Naive thymus-derived CD8-positive, alpha-beta T cell (primary cell): ENCODE measurements at regions not wholly inside any gene's neighbourhood (a gene's known extent, or its start where the extent isn't known, plus 50 kb on each side); places are given as distances from the start of the nearest gene placed in this dataset.

Source experiments
- ATAC-seq, 2 donors: fragments of 150-1000 bp; cut with Tn5 transposase in 1 of 2; sonication (Bioruptor Pico), chemical (Tn5 transposase) in 1 of 2; 1 replicate in 1 of 2; 2 replicates in 1 of 2; pipeline ENCODE4 v1.10.0; 2021; ENCODE audit warnings: mild to moderate bottlenecking in 2 of 2, moderate library complexity in 2 of 2
- POLR2A ChIA-PET: fragments of 350-600 bp; sonication (Branson Sonifier 250); formaldehyde crosslinking; loops from one replicate; lab custom pipeline; 2021; ENCODE audit warnings: antibody characterized with exemption; lab: Charles Lee
- DNase-seq, 10 donors: peaks; one replicate each; pipeline versions ENCODE4 v3.0.0 to v3.0.0-alpha.2; 2020 to 2022
- H3K27ac Mint-ChIP-seq, 10 donors: one replicate each; pipeline ENCODE4 v1.8.0; 2020 to 2022; ENCODE audit warnings: mild to moderate bottlenecking in 10 of 10, mixed read lengths in 10 of 10, moderate library complexity in 4 of 10, inconsistent platforms in 1 of 10
- H3K27me3 Mint-ChIP-seq, 5 donors: one replicate each; pipeline ENCODE4 v1.8.0; 2021 to 2022; ENCODE audit warnings: mixed read lengths in 5 of 5
- H3K36me3 Mint-ChIP-seq, 3 donors: one replicate each; pipeline ENCODE4 v1.8.0; 2020 to 2022; ENCODE audit warnings: mixed read lengths in 3 of 3, mild to moderate bottlenecking in 2 of 3, inconsistent platforms in 1 of 3
- H3K4me1 Mint-ChIP-seq, 4 donors: one replicate each; pipeline ENCODE4 v1.8.0; 2021 to 2022; ENCODE audit warnings: mixed read lengths in 4 of 4
- H3K4me3 Mint-ChIP-seq, 10 donors: one replicate each; pipeline ENCODE4 v1.8.0; 2020 to 2022; ENCODE audit warnings: mild to moderate bottlenecking in 10 of 10, mixed read lengths in 10 of 10, moderate library complexity in 6 of 10, inconsistent platforms in 1 of 10
- H3K9me3 Mint-ChIP-seq, 9 donors: one replicate each; pipeline ENCODE4 v1.8.0; 2020 to 2022; ENCODE audit warnings: mixed read lengths in 9 of 9, mild to moderate bottlenecking in 3 of 9, inconsistent platforms in 1 of 9, moderate library complexity in 1 of 9

DNA sequence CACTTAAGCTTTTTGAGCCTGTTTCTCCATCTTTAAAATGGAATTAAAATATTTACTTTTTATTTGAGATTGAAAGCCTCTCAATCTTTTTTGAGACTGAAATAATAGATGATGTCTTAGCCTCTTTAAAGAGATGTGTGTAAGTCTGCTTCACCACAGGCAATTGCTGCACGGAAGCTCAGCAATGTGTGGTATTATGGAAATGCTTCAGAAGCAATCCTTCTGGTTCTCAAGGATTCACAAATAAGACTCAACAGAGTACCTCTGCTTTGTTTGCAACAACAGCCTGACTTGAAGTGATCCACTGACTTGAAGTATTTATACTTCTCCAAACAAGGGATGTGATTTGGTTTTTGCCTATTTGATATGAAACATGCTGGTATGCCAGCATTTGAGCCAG lies 332.0 kb upstream of the RASGRP1 start:
- ATAC-seq (no peak), DNase-seq (no peak)
- Mint-ChIP-seq H3K36me3 (no peaks in the 10 kb centered on the region), H3K27ac (no peak overlapping the region), H3K4me3 (no peak overlapping the region), H3K27me3 (peaks cover 8 to 32% (median 13%) of the 10 kb centered on the region in 5 donors), H3K9me3 (peaks cover 0 to 8% (median 0%) of the 10 kb centered on the region in 9 donors), H3K4me1 (no peaks in the 10 kb centered on the region)
- POLR2A ChIA-PET = no interaction called here

DNA sequence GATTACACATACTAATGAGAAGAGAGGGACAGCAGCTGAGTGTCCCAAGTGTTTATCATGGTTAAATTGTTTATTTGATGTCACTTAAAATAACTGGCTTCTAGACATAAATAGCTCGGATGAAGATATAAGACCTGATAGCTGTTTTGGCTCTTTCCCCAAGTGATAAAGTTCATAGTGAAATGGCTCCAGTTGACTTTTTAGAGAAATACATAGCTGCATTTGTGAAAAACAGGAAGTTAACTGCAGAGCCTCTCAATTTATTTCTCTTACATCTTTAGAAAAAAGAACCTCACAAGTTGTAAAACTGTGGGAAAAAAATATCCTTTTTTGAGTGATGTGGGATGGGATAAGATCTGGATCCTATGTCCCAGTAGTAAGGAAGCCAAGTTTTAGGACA lies 332.9 kb upstream of the RASGRP1 start:
- ATAC-seq (no peak), DNase-seq (no peak)
- Mint-ChIP-seq H3K27ac (no peak overlapping the region), H3K9me3 (peaks cover 0 to 2% (median 0%) of the 10 kb centered on the region in 9 donors), H3K36me3 (no peaks in the 10 kb centered on the region), H3K4me1 (no peaks in the 10 kb centered on the region), H3K4me3 (no peak overlapping the region), H3K27me3 (peaks cover 1 to 30% (median 9%) of the 10 kb centered on the region in 5 donors)
- POLR2A ChIA-PET = no interaction called here

DNA sequence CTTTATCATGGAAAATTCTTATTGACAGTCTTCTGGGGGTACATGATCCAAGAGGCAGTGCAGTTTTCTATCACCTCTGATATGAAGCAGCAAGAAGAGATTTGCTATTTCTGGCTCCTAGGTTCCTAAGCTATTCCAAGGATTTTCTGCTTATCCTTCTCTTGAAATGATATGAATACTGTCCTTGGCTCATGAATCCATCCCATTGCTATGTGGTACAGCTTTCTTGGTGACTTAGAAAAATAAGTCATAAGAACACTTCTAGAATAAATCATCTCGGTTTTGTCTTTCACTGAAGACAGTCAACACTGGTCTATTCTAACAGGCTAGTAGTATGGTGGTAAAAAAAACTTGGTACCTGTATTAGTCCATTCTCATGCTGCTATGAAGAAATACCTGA lies 333.6 kb upstream of the RASGRP1 start:
- H3K36me3 Mint-ChIP-seq = no peaks in the 10 kb centered on the region
- H3K27me3 Mint-ChIP-seq = peaks cover 1 to 28% (median 9%) of the 10 kb centered on the region in 5 donors
- H3K4me1 Mint-ChIP-seq = no peaks in the 10 kb centered on the region
- POLR2A ChIA-PET = no interaction called here
- H3K4me3 Mint-ChIP-seq = no peak overlapping the region
- no peak overlapping the region for H3K27ac Mint-ChIP-seq
- no peak for ATAC-seq
- DNase-seq = no peak
- H3K9me3 Mint-ChIP-seq = peaks cover 0 to 2% (median 0%) of the 10 kb centered on the region in 9 donors

DNA sequence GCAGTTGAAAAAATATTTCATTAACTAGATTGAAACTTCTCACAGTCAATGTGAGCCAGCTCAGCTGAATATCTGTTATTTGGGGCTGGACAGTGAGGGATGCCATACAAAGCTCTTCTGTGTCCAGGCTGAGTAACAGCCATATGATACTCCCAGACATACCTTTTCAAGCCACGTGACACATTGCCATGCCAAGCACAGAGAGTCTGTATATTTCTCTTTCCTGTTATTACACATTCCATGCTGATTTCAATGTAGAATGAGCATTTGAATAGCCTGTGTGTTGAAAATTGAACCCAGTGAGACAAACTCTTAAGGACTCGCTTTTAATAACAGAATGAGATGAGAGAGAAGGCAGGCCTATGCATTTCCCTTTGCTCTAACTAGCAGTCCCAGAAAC lies 334.7 kb upstream of the RASGRP1 start:
- peaks cover 0 to 22% (median 10%) of the 10 kb centered on the region in 5 donors for H3K27me3 Mint-ChIP-seq
- DNase-seq = no peak
- ATAC-seq = no peak
- H3K36me3 Mint-ChIP-seq = no peaks in the 10 kb centered on the region
- H3K9me3 Mint-ChIP-seq = peaks cover 0 to 2% (median 0%) of the 10 kb centered on the region in 9 donors
- H3K4me1 Mint-ChIP-seq = no peaks in the 10 kb centered on the region
- H3K4me3 Mint-ChIP-seq = no peak overlapping the region
- no peak overlapping the region for H3K27ac Mint-ChIP-seq
- POLR2A ChIA-PET = no interaction called here

DNA sequence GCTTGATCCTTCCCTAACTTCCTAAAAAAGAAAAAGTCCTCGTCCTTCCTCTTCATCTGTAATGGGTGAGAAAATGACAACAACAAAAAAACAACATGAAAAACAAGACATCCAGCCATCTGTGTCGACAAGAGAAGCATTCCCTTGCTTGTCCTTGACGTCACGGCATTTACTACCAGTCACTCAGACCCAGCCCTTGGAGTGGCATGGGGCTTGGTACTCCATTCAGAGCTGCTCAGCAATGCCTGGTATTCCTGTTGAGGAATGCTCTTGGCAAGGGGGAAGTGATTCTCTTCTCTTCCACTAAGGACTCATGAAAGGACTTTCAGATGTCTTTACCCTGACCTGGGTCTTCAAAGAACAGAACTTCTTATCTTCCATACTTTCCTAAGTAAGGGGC lies 339.7 kb upstream of the RASGRP1 start:
- Mint-ChIP-seq H3K4me1 (no peaks in the 10 kb centered on the region), H3K27ac (no peak overlapping the region), H3K36me3 (peaks cover 0 to 5% (median 2%) of the 10 kb centered on the region in 3 donors), H3K4me3 (no peak overlapping the region), H3K9me3 (peaks cover 0 to 30% (median 4%) of the 10 kb centered on the region in 9 donors), H3K27me3 (peaks cover 8 to 16% (median 12%) of the 10 kb centered on the region in 5 donors)
- DNase-seq = no peak
- no peak for ATAC-seq
- POLR2A ChIA-PET = no interaction called here

DNA sequence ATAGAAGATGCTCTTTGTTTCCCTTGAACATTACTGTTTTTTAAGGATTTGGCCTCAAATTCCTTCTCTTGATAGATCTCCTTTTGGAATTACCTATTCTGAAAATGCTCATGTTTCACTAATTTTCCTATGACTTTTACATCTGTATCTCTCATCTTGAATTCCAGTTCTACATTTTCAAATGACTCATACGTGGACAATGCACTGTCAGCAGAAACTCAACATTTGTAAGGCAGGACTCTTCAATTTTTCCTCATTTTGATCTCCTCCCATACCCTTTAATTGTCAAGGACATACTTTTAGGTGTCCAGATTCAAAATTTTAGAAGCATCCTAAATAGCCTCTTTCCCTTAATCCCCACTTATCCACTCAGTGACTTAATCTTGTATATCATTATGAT lies 341.0 kb upstream of the RASGRP1 start:
- Mint-ChIP-seq H3K27ac (no peak overlapping the region), H3K4me1 (no peaks in the 10 kb centered on the region), H3K27me3 (peaks cover 8 to 17% (median 13%) of the 10 kb centered on the region in 5 donors), H3K9me3 (peaks cover 3 to 36% (median 6%) of the 10 kb centered on the region in 9 donors), H3K4me3 (no peak overlapping the region), H3K36me3 (peaks cover 0 to 8% (median 2%) of the 10 kb centered on the region in 3 donors)
- ATAC-seq (no peak), DNase-seq (no peak)
- POLR2A ChIA-PET = no interaction called here

DNA sequence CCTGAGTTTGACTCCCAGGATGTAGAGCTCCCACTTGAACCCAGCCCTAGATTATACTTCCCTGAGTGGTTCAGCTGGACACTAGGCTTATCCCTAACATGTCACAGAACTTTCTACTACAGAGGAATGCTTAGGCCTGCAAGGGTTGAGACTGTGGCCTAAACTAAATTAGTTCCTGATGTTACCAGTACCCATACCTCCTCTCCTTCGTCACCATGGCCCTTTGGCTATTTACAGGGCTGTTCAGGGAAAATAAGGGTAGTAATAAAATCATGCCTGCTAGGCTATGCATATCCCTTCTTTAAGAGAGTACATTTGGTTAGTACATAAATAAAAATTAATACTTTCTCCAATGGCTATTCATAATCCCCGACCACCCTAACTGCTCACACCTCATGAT lies 356.4 kb upstream of the RASGRP1 start:
- DNase-seq = no peak
- peaks cover 2 to 15% (median 6%) of the 10 kb centered on the region in 5 donors for H3K27me3 Mint-ChIP-seq
- H3K9me3 Mint-ChIP-seq = no peaks in the 10 kb centered on the region
- H3K4me3 Mint-ChIP-seq = no peak overlapping the region
- POLR2A ChIA-PET = no interaction called here
- no peak overlapping the region for H3K27ac Mint-ChIP-seq
- no peaks in the 10 kb centered on the region for H3K36me3 Mint-ChIP-seq
- H3K4me1 Mint-ChIP-seq = no peaks in the 10 kb centered on the region
- ATAC-seq = no peak

DNA sequence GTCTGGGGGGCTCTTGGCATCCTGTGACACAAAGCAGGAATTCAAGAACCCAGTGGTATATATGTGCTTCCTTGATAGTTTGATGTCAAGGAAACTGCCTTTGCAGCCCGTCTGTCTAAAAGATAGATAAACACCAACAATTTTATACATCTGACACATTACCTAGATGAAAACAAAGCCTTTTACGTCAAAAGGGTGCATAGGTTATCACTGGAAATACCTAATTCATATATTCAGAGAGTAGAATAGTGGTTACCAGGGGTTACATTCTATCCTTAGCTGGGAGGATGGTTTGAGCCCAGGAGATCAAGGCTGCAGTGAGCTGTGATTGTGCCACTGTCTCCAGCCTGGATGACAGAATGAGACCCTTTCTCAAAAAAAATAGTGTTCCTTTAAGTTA lies 356.9 kb upstream of the RASGRP1 start:
- Mint-ChIP-seq H3K4me3 (no peak overlapping the region), H3K27me3 (peaks cover 0 to 11% (median 3%) of the 10 kb centered on the region in 5 donors), H3K36me3 (no peaks in the 10 kb centered on the region), H3K27ac (no peak overlapping the region), H3K4me1 (no peaks in the 10 kb centered on the region), H3K9me3 (no peaks in the 10 kb centered on the region)
- DNase-seq (no peak), ATAC-seq (no peak)
- POLR2A ChIA-PET = no interaction called here

DNA sequence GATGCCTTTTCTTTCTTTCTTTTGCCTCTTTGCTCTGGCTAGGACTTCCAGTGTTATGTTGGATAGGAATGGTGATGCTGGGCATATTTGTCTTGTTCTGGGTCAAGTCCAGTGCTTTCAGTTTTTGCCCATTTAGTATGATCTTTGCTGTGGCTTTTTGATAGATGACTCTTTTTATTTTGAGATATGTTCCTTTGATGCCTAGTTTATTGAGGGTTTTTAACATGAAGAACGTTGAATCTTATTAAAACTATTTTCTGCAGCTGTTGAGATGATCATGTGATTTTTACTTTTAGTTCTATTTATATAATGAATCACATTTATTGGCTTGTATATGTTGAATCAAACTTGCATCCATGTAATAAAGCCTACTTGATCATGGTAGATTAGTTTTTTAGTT lies 363.8 kb upstream of the RASGRP1 start:
- Mint-ChIP-seq H3K4me1 (no peaks in the 10 kb centered on the region), H3K27me3 (peaks cover 4 to 15% (median 12%) of the 10 kb centered on the region in 5 donors), H3K27ac (no peak overlapping the region), H3K36me3 (peaks cover 0 to 6% (median 0%) of the 10 kb centered on the region in 3 donors), H3K4me3 (no peak overlapping the region), H3K9me3 (no peaks in the 10 kb centered on the region)
- POLR2A ChIA-PET = no interaction called here
- no peak for DNase-seq
- no peak for ATAC-seq

DNA sequence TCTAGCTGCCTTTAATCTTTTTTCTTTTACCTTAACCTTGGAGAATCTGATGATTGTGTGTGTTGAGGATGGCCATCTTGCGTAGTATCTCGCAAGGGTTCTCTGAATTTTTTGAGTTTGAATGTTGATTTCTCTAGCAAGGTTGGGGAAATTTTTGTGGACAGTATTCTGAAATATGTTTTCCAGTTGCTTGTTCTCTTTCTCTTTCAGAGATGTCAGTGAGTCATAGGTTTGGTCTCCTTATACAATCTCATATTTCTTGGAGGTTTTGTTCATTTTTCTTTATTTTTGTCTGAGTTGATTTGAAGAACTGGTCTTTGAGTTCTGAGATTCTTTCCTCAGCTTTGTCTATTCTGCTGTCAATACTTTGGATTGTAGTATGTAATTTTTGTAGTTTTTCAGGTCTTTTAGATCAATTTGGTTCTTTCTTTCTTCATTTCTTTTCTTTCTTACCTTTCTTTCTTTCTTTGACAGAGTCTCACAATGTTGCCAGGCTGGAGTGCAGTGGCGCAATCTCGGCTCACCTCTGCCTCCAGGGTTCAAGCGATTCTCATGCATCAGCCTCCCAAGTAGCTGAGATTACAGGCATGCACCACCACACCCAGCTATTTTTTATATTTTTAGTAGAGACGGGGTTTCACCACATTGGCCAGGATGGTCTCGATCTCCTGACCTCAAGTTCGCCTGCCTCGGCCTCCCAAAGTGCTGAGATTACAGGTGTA lies 366.4 kb upstream of the RASGRP1 start:
- no peak for DNase-seq
- H3K4me3 Mint-ChIP-seq = no peak overlapping the region
- H3K4me1 Mint-ChIP-seq = no peaks in the 10 kb centered on the region
- ATAC-seq = no peak
- H3K9me3 Mint-ChIP-seq = peaks cover 0 to 3% (median 0%) of the 10 kb centered on the region in 9 donors
- H3K27ac Mint-ChIP-seq = no peak overlapping the region
- peaks cover 0 to 6% (median 0%) of the 10 kb centered on the region in 3 donors for H3K36me3 Mint-ChIP-seq
- POLR2A ChIA-PET = no interaction called here
- peaks cover 9 to 34% (median 13%) of the 10 kb centered on the region in 5 donors for H3K27me3 Mint-ChIP-seq

DNA sequence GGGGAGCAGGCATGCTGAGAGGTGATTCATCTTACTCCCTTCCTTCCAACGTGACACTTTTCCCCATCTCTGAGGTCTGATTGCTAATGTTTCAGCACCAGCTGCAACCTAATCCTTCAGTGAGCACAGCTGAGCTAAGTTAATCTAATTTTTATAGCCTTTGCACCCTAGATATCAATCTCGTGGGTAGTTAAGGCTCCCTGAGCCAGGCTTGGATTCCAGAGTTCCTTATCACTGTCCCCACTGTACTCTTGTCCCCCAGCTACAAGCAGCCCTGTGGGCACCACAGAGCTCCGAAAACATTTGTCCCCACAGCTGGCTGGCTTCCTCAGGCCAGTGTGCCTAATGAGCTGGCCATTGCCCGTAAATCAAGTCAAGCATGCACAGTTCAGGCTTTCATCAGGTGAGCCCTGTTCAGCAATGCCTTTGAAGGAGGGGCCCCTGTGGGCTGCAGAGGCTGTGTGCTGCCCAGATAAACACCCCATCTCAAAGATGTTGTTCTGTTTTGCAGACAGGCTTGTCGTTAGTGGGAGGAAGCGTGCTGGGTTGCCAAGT lies 376.9 kb upstream of the RASGRP1 start:
- Mint-ChIP-seq H3K27me3 (peaks cover 4 to 22% (median 18%) of the 10 kb centered on the region in 5 donors), H3K4me3 (no peak overlapping the region), H3K27ac (no peak overlapping the region), H3K36me3 (no peaks in the 10 kb centered on the region), H3K4me1 (no peaks in the 10 kb centered on the region), H3K9me3 (peaks cover 0 to 4% (median 0%) of the 10 kb centered on the region in 9 donors)
- ATAC-seq = no peak
- POLR2A ChIA-PET = no interaction called here
- no peak for DNase-seq

DNA sequence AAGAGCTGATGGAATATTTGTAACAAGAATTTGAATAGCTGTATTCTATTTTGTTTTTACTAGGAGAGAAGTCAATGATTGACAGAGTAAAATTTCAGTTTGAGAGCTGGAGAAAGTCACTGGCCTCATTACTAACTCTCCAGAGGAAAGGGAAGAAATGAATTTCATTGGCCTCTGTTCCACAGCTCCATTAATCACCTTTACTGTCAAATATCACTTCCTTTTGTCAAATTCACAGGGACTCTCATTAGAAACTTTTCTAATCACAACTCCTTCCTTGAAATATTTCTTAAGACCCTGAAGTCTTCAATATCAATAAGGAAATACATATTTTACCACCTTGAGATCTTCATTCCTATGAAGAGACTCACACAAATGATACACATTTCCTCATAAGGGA lies 379.9 kb upstream of the RASGRP1 start:
- POLR2A ChIA-PET = no interaction called here
- H3K27me3 Mint-ChIP-seq = peaks cover 3 to 21% (median 10%) of the 10 kb centered on the region in 5 donors
- ATAC-seq = no peak

DNA sequence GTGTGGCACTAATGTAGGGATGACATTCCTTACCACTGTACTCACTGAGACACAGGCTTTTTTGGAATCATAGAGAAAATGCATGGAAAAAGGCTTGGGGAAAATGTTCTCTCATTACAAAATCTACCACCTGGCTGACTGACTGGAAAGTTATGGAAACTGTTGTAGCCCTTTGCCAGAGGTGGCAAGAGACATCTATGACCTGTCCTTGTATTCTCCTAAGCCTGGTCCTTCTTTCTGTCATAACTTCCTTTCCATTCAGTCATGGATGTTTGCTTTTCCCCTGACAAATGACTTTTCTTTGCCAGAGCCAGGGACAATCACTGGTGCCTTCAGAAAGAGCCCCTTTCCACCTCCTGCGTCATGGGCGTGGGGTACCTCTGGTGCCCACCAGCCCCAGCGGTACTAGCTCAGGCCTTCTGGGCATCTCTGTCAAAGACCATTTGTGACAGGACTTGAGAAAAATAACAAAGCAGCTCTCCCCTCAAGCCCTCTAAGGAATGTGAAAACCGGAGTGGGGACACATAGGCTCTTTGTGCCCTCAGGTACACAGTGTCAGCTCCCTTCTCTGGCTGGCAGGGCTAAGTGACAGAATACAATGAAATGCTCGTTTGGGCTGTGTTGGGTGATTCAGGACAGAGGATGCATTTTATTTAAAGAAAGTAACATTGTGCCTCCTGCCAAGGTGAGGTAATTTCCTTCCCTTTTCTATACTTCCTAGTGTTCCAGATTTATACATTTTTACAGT lies 381.1 kb upstream of the RASGRP1 start:
- ATAC-seq = no peak
- no peaks in the 10 kb centered on the region for H3K36me3 Mint-ChIP-seq
- peaks cover 3 to 22% (median 10%) of the 10 kb centered on the region in 5 donors for H3K27me3 Mint-ChIP-seq
- POLR2A ChIA-PET = no interaction called here
- H3K27ac Mint-ChIP-seq = no peak overlapping the region
- no peak overlapping the region for H3K4me3 Mint-ChIP-seq
- DNase-seq = no peak
- no peaks in the 10 kb centered on the region for H3K9me3 Mint-ChIP-seq
- no peaks in the 10 kb centered on the region for H3K4me1 Mint-ChIP-seq

More for the DNA sequence above, 379.9 kb upstream of the RASGRP1 start:
- no peak overlapping the region for H3K4me3 Mint-ChIP-seq
- DNase-seq = no peak
- no peak overlapping the region for H3K27ac Mint-ChIP-seq
- H3K9me3 Mint-ChIP-seq = no peaks in the 10 kb centered on the region
- H3K4me1 Mint-ChIP-seq = no peaks in the 10 kb centered on the region
- H3K36me3 Mint-ChIP-seq = no peaks in the 10 kb centered on the region
